ENCODE measurements at regions not wholly inside any gene's neighbourhood (a gene's known extent, or its start where the extent isn't known, plus 50 kb on each side); places are given as distances from the start of the nearest gene placed in this dataset.

DNA sequence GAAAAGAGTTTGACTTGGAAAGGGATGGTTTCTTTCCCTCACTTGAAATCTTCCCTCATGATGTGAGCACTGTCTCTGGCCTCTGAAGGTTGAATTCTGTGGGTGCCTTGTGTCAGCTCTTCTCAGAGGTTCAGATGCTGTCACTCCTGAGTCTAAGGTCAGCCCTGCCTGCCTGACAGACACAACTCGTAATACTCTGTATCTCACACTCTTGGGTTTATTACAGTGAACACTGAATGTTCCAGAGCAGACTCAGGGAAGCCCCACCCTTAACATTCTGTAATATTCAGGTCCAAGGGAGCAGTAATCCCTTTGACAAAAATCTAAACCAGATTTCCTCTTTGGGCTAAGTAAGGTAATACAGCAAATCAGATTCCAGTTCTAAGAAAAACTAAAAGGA lies 837.8 kb downstream of the QKI start:
- no peak for TF ChIP-seq BHLHE40 (IDR thresholded peaks at IDR 0.05; ENCODE audit: borderline replicate concordance)
- TF ChIP-seq ARNT (IDR thresholded peaks at IDR 0.05): no peak
- TF ChIP-seq ZNF384 (IDR thresholded peaks at IDR 0.05): no peak

Measured in HEK293T (cell line).